IPS-NIHi7 (cell line): ENCODE measurements at regions not wholly inside any gene's neighbourhood (a gene's known extent, or its start where the extent isn't known, plus 50 kb on each side); places are given as distances from the start of the nearest gene placed in this dataset.
"Not testable (repeated sequence)": the region's sequence is repeated elsewhere in the genome, so short reads cannot be mapped to it uniquely, and the experiment has no call there.

Experiments
- DNase-seq: peaks from one replicate; pipeline ENCODE4 v3.0.0; 2012; ENCODE audit warnings: mixed read lengths; ENCODE audit errors: extremely low spot score

- DNase-seq, result not testable (repeated sequence)
Measured at GRCh38 chr16:13336907-13337881, 435.8 kb downstream of the SHISA9 start.

GRCh38 chr16:13338044-13338443 lies 436.6 kb downstream of the SHISA9 start:
- DNase-seq, result no peak

GRCh38 chr16:13342675-13343074 lies 441.3 kb downstream of the SHISA9 start:
- no peak for DNase-seq

- DNase-seq, result no peak
Measured at GRCh38 chr16:13344001-13344400, 442.6 kb downstream of the SHISA9 start.

GRCh38 chr16:13348416-13348815 lies 447.0 kb downstream of the SHISA9 start:
- peak; percentile 14 for DNase-seq

GRCh38 chr16:13350000-13350399 lies 448.6 kb downstream of the SHISA9 start:
- no peak for DNase-seq

GRCh38 chr16:13351181-13351580 lies 449.8 kb downstream of the SHISA9 start:
- DNase-seq, result no peak

GRCh38 chr16:13351601-13352217 lies 450.3 kb downstream of the SHISA9 start:
- no peak for DNase-seq

- not testable (repeated sequence) for DNase-seq
Measured at GRCh38 chr16:13352796-13353195, 451.4 kb downstream of the SHISA9 start.

- DNase-seq, result not testable (repeated sequence)
Measured at GRCh38 chr16:13357842-13358241, 456.4 kb downstream of the SHISA9 start.

GRCh38 chr16:13359835-13360234 lies 458.4 kb downstream of the SHISA9 start:
- DNase-seq, result no peak

GRCh38 chr16:13372421-13372820 lies 471.0 kb downstream of the SHISA9 start:
- DNase-seq, result no peak

- no peak for DNase-seq
Measured at GRCh38 chr16:13376174-13376573, 474.8 kb downstream of the SHISA9 start.

- DNase-seq, result no peak
Measured at GRCh38 chr16:13377143-13377542, 475.7 kb downstream of the SHISA9 start.

GRCh38 chr16:13378151-13378550 lies 476.8 kb downstream of the SHISA9 start:
- no peak for DNase-seq

GRCh38 chr16:13379266-13379665 lies 477.9 kb downstream of the SHISA9 start:
- DNase-seq, result no peak

- DNase-seq, result not testable (repeated sequence)
Measured at GRCh38 chr16:13385156-13386040, 484.0 kb downstream of the SHISA9 start.

- no peak for DNase-seq
Measured at GRCh38 chr16:13390093-13390985, 488.9 kb downstream of the SHISA9 start.

- no peak for DNase-seq
Measured at GRCh38 chr16:13390986-13391305, 489.5 kb downstream of the SHISA9 start.

- no peak for DNase-seq
Measured at GRCh38 chr16:13391337-13391736, 489.9 kb downstream of the SHISA9 start.

GRCh38 chr16:13392341-13392740 lies 490.9 kb downstream of the SHISA9 start:
- DNase-seq, result no peak
